ENCODE measurements at regions not wholly inside any gene's neighbourhood (a gene's known extent, or its start where the extent isn't known, plus 50 kb on each side); places are given as distances from the start of the nearest gene placed in this dataset.

DNA sequence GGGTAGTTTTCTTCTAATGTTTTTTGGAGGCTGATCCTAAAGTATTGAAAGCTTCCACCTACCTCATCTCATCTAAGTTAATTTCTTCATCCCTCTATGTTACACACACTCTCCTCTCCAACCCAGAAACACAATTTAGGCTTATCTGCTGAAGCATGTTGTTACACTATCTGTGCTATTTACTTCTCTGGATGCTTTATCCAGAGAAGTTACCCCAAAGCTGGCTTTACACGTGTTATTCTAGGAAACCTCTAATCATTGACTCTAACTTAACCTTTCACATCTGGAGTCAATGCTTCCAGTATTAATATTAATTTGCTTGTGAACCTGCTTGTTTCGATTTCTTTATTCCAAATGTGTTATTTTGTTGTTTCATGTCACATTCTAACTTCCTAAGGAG, 87.3 kb upstream of the NMU start:
- TF ChIP-seq GABPB1 (CRISPR knock-in tag; IDR thresholded peaks at IDR 0.05) (no peak), CDX4 (CRISPR knock-in tag; IDR thresholded peaks at IDR 0.05; ENCODE audit: borderline replicate concordance) (no peak), ATF6 (CRISPR knock-in tag; IDR thresholded peaks at IDR 0.05) (no peak), ZNF532 (CRISPR knock-in tag; IDR thresholded peaks at IDR 0.05; ENCODE audit: borderline replicate concordance) (no peak)
- ChIA-PET CTCF (no interaction called here), POLR2A (no interaction called here)
- ATAC-seq (no peak), DNase-seq (ENCODE audit: low spot score) (no peak)
- H3K27me3 Mint-ChIP-seq (ENCODE audit: low read depth), result no peaks in the 10 kb centered on the region
- no peaks in the 10 kb centered on the region for H3K4me1 Mint-ChIP-seq
- H3K4me3 Mint-ChIP-seq, result no peak overlapping the region
- peaks cover 3% of the 10 kb centered on the region for H3K9me3 Mint-ChIP-seq
- H3K36me3 Mint-ChIP-seq, result no peaks in the 10 kb centered on the region
- H3K27ac Mint-ChIP-seq, result no peak overlapping the region

DNA sequence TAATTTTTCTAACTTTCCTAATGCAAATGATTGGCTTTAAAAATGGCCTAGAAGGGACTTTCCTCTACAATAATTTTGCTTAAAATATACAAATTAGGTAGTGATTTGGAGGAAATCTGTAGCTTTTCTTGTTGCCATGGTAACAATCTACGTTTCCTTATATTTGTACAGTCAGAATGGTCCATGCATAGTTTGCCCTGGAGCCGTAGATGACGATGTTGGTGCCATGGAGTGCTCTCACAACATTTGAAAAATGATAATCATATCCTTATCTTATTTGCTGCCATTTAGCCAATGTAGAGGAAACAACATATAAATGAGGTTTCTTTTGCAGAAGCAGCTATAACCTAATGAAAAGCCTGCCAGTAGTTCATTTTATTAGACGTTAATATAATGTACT, 89.0 kb upstream of the NMU start:
- POLR2A ChIA-PET, result no interaction called here
- DNase-seq (ENCODE audit: low spot score) (no peak), ATAC-seq (no peak)
- peaks cover 3% of the 10 kb centered on the region for H3K9me3 Mint-ChIP-seq
- TF ChIP-seq TEAD4 (CRISPR knock-in tag; IDR thresholded peaks at IDR 0.05), result no peak
- TF ChIP-seq MAX (CRISPR knock-in tag; IDR thresholded peaks at IDR 0.05), result no peak
- no peak for TF ChIP-seq SOX15 (CRISPR knock-in tag; IDR thresholded peaks at IDR 0.05)
- no peak for TF ChIP-seq CREM (CRISPR knock-in tag; IDR thresholded peaks at IDR 0.05)
- H3K27ac Mint-ChIP-seq, result no peak overlapping the region
- H3K27me3 Mint-ChIP-seq (ENCODE audit: low read depth), result no peaks in the 10 kb centered on the region
- no peaks in the 10 kb centered on the region for H3K36me3 Mint-ChIP-seq
- CTCF ChIA-PET, result no interaction called here
- H3K4me3 Mint-ChIP-seq, result no peak overlapping the region
- H3K4me1 Mint-ChIP-seq, result no peaks in the 10 kb centered on the region

DNA sequence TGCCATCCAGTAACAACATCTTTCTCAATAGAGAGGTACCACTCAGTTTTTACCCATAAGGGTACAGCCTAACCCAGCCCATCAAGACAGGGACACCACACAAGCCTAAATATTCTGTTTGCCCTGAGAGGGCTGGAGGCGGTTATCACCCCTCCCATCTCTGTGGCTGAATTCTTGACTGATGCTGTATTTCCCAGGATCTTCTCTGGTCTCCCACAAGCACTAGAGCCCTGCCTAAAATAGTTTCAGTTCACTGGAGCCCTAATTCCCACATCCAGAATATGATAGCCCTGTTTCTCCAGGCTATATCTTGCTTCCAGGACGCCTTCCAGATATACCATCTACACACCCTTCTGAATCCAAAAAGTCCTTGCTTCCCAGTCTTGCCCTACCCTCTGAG, 91.6 kb upstream of the NMU start:
- no peaks in the 10 kb centered on the region for H3K27me3 Mint-ChIP-seq (ENCODE audit: low read depth)
- peaks cover 3% of the 10 kb centered on the region for H3K9me3 Mint-ChIP-seq
- no peaks in the 10 kb centered on the region for H3K4me1 Mint-ChIP-seq
- H3K4me3 Mint-ChIP-seq, result no peak overlapping the region
- no peak for ATAC-seq
- POLR2A ChIA-PET, result no interaction called here
- no peak overlapping the region for H3K27ac Mint-ChIP-seq
- DNase-seq (ENCODE audit: low spot score), result no peak
- CTCF ChIA-PET, result no interaction called here
- H3K36me3 Mint-ChIP-seq, result no peaks in the 10 kb centered on the region
- TF ChIP-seq ZNF317 (CRISPR knock-in tag; IDR thresholded peaks at IDR 0.05; ENCODE audit: borderline replicate concordance, low read depth), result no peak
- no peak for TF ChIP-seq MXD4 (CRISPR knock-in tag; IDR thresholded peaks at IDR 0.05; ENCODE audit: borderline replicate concordance)
- TF ChIP-seq ZNF423 (CRISPR knock-in tag; IDR thresholded peaks at IDR 0.05), result no peak
- TF ChIP-seq ZNF396 (CRISPR knock-in tag; IDR thresholded peaks at IDR 0.05; ENCODE audit: borderline replicate concordance), result no peak
- TF ChIP-seq ZNF532 (CRISPR knock-in tag; IDR thresholded peaks at IDR 0.05; ENCODE audit: borderline replicate concordance), result no peak
- TF ChIP-seq, protein P1, sequence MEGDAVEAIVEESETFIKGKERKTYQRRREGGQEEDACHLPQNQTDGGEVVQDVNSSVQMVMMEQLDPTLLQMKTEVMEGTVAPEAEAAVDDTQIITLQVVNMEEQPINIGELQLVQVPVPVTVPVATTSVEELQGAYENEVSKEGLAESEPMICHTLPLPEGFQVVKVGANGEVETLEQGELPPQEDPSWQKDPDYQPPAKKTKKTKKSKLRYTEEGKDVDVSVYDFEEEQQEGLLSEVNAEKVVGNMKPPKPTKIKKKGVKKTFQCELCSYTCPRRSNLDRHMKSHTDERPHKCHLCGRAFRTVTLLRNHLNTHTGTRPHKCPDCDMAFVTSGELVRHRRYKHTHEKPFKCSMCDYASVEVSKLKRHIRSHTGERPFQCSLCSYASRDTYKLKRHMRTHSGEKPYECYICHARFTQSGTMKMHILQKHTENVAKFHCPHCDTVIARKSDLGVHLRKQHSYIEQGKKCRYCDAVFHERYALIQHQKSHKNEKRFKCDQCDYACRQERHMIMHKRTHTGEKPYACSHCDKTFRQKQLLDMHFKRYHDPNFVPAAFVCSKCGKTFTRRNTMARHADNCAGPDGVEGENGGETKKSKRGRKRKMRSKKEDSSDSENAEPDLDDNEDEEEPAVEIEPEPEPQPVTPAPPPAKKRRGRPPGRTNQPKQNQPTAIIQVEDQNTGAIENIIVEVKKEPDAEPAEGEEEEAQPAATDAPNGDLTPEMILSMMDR (IDR thresholded peaks at IDR 0.05), result no peak
- TF ChIP-seq FOXJ3 (CRISPR knock-in tag; IDR thresholded peaks at IDR 0.05; ENCODE audit: borderline replicate concordance), result no peak
- no peak for TF ChIP-seq CREM (CRISPR knock-in tag; IDR thresholded peaks at IDR 0.05)
- TF ChIP-seq USF1 (CRISPR knock-in tag; IDR thresholded peaks at IDR 0.05), result no peak
- no peak for TF ChIP-seq OVOL2 (CRISPR knock-in tag; IDR thresholded peaks at IDR 0.05; ENCODE audit: borderline replicate concordance)
- TF ChIP-seq, protein P2, sequence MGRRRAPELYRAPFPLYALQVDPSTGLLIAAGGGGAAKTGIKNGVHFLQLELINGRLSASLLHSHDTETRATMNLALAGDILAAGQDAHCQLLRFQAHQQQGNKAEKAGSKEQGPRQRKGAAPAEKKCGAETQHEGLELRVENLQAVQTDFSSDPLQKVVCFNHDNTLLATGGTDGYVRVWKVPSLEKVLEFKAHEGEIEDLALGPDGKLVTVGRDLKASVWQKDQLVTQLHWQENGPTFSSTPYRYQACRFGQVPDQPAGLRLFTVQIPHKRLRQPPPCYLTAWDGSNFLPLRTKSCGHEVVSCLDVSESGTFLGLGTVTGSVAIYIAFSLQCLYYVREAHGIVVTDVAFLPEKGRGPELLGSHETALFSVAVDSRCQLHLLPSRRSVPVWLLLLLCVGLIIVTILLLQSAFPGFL (CRISPR knock-in tag; IDR thresholded peaks at IDR 0.05; ENCODE audit: borderline replicate concordance), result no peak

Measured in WTC11 (cell line).